Transverse colon (tissue), 3 donors: ENCODE measurements at regions not wholly inside any gene's neighbourhood (a gene's known extent, or its start where the extent isn't known, plus 50 kb on each side); places are given as distances from the start of the nearest gene placed in this dataset.

Experiments
- CTCF ChIP-seq, 5 experiments: fragments of 200-600 bp in 3 of 5; fragments of 450-650 bp in 2 of 5; sonication (generic) in 3 of 5; IDR thresholded peaks; 1 replicate in 2 of 5; 2 replicates in 3 of 5; pipeline ENCODE4 v1.5.1; 2016 to 2017; ENCODE audit warnings: antibody characterized with exemption in 5 of 5, inconsistent platforms in 3 of 5, mild to moderate bottlenecking in 2 of 5, moderate library complexity in 1 of 5
- POLR2A ChIP-seq: fragments of 450-650 bp; IDR thresholded peaks from one replicate; pipeline ENCODE4 v1.6.1; 2016; ENCODE audit warnings: antibody characterized with exemption, mild to moderate bottlenecking, moderate library complexity

GRCh38 chr1:207202480-207202879, 98.4 kb downstream of the C4BPA start:
- no peak for TF ChIP-seq CTCF (IDR thresholded peaks at IDR 0.05)
- no peak for TF ChIP-seq POLR2A
